HEK293T (cell line): ENCODE measurements at regions not wholly inside any gene's neighbourhood (a gene's known extent, or its start where the extent isn't known, plus 50 kb on each side); places are given as distances from the start of the nearest gene placed in this dataset.

ENCODE experiments used
- CTCF ChIA-PET: fragments of 350-600 bp; formaldehyde crosslinking; extraction: SDS; loops from one replicate; lab custom pipeline; 2021; ENCODE audit warnings: antibody characterized with exemption, inconsistent platforms; lab: Yijun Ruan, JAX
- POLR2A ChIA-PET: fragments of 350-600 bp; formaldehyde crosslinking; extraction: SDS; loops from one replicate; lab custom pipeline; 2020; ENCODE audit warnings: antibody characterized with exemption, inconsistent platforms; lab: Yijun Ruan, JAX
- DNase-seq: peaks from one replicate; pipeline ENCODE4 v3.0.0; 2012; ENCODE audit warnings: mixed read lengths; ENCODE audit errors: extremely low spot score
- ARNT ChIP-seq: fragments of 450-650 bp; IDR thresholded peaks from 2 replicates; pipeline ENCODE4 v1.6.1; 2017; ENCODE audit warnings: mild to moderate bottlenecking
- BHLHE40 ChIP-seq: fragments of 450-650 bp; IDR thresholded peaks from 2 replicates; pipeline ENCODE4 v1.6.1; 2016; ENCODE audit warnings: mild to moderate bottlenecking, moderate library complexity, borderline replicate concordance
- CTBP1 ChIP-seq: fragments of 450-650 bp; IDR thresholded peaks from 2 replicates; pipeline ENCODE4 v1.6.1; 2016; ENCODE audit warnings: borderline replicate concordance
- ELF4 ChIP-seq: fragments of 450-650 bp; IDR thresholded peaks from 2 replicates; pipeline ENCODE4 v1.6.1; 2017; ENCODE audit warnings: antibody characterized with exemption
- FOXA1 ChIP-seq: fragments of 450-650 bp; IDR thresholded peaks from 2 replicates; pipeline ENCODE4 v1.6.1; 2016; ENCODE audit warnings: mild to moderate bottlenecking
- FOXK2 ChIP-seq: fragments of 450-650 bp; IDR thresholded peaks from 2 replicates; pipeline ENCODE4 v1.6.1; 2016; ENCODE audit warnings: mild to moderate bottlenecking
- FOXM1 ChIP-seq: fragments of 450-650 bp; IDR thresholded peaks from 2 replicates; pipeline ENCODE4 v1.6.1; 2017; ENCODE audit warnings: mild to moderate bottlenecking, borderline replicate concordance
- HDGF ChIP-seq: fragments of 450-650 bp; IDR thresholded peaks from 2 replicates; pipeline ENCODE4 v1.6.1; 2017; ENCODE audit warnings: antibody characterized with exemption, borderline replicate concordance
- L3MBTL2 ChIP-seq: fragments of 450-650 bp; conservative IDR thresholded peaks from 2 replicates; pipeline ENCODE4 v1.6.1; 2016; ENCODE audit warnings: mild to moderate bottlenecking
- LEF1 ChIP-seq: fragments of 450-650 bp; IDR thresholded peaks from 2 replicates; pipeline ENCODE4 v1.6.1; 2017; ENCODE audit warnings: mild to moderate bottlenecking, borderline replicate concordance
- NFRKB ChIP-seq: fragments of 450-650 bp; IDR thresholded peaks from 2 replicates; pipeline ENCODE4 v1.6.1; 2016; ENCODE audit warnings: mild to moderate bottlenecking, moderate library complexity
- SP1 ChIP-seq: fragments of 450-650 bp; IDR thresholded peaks from 2 replicates; pipeline ENCODE4 v1.6.1; 2017
- SUZ12 ChIP-seq: fragments of 450-650 bp; IDR thresholded peaks from 2 replicates; pipeline ENCODE4 v1.6.1; 2016; ENCODE audit warnings: mild to moderate bottlenecking
- TARDBP ChIP-seq: fragments of 450-650 bp; IDR thresholded peaks from 2 replicates; pipeline ENCODE4 v1.6.1; 2016
- ZNF384 ChIP-seq: fragments of 450-650 bp; IDR thresholded peaks from 2 replicates; pipeline ENCODE4 v1.6.1; 2016
- TF ChIP-seq, protein P1 (sequence below): fragments of 450-650 bp; IDR thresholded peaks from 2 replicates; pipeline ENCODE4 v1.6.1; 2016

DNA sequence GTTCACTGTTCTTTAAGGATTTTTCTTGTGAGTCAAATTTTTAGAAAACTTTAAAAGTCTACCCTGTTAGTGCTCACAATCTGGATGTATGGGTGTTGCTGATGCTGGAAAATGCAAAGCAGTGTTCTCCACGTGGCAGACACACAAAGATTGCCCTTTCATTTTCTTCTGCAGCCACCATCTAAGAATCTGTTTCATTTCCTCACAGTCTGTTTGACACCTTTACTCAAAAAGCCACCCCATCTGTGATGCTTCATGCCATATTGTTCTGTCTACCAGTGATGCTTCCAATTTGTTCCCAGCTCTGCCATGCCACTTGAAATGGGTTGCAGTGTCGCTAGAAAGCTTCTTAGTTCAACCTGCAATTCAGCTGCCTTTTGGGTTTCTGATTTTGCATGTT is 464.2 kb upstream of the UBE2E3 start:
- no peak for DNase-seq
- POLR2A ChIA-PET = no interaction called here
- CTCF ChIA-PET = no interaction called here
- TF ChIP-seq FOXK2 (no peak), TARDBP (no peak), ZNF384 (no peak), SUZ12 (no peak), CTBP1 (no peak), SP1 (no peak), NFRKB (no peak), FOXM1 (no peak)
- TF ChIP-seq, protein P1, sequence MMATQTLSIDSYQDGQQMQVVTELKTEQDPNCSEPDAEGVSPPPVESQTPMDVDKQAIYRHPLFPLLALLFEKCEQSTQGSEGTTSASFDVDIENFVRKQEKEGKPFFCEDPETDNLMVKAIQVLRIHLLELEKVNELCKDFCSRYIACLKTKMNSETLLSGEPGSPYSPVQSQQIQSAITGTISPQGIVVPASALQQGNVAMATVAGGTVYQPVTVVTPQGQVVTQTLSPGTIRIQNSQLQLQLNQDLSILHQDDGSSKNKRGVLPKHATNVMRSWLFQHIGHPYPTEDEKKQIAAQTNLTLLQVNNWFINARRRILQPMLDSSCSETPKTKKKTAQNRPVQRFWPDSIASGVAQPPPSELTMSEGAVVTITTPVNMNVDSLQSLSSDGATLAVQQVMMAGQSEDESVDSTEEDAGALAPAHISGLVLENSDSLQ = no peak

DNA sequence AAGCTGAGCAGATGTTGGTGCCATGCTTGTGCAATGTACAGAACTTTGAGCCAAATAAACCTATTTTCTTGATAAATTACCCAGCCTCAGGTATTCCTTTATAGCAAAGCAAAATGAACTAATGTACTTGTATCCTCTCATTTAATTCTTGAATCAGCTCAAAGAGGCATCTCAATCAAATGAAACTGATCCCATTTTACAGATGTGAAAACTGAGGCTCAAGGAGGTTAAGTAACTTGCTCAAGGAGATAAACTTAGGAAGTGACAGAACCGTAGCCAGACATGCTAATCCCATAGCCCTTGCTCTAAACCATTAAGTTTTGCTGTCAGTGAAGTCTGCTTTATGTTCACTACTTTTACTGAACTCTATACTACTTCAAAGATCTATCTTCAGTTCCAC is 467.0 kb upstream of the UBE2E3 start:
- no peak for TF ChIP-seq SUZ12
- no peak for TF ChIP-seq NFRKB
- no peak for TF ChIP-seq ELF4
- TF ChIP-seq LEF1 = no peak
- no peak for TF ChIP-seq HDGF
- no peak for TF ChIP-seq FOXM1
- TF ChIP-seq, protein P1 = no peak
- no peak for DNase-seq
- ChIA-PET CTCF (no interaction called here), POLR2A (no interaction called here)

DNA sequence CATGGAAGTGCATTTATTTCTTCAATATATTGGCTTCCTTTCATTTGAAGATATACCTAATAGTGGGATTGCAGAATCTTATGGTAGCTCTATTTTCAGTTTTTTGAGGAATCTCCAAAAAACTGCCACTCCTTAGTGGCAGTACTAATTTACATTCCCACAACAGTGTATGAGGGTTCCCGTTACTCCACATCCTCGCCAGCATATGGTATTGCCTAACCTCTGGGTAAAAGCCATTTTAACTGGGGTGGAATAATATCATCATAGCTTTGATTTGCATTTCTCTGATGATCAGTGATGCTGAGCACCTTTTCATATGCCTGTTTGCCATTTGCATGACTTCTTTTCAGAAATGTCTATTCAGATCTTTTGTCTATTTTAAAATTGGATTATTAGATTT is 471.9 kb upstream of the UBE2E3 start:
- no peak for DNase-seq
- POLR2A ChIA-PET = no interaction called here
- no peak for TF ChIP-seq ZNF384
- no peak for TF ChIP-seq FOXK2
- no peak for TF ChIP-seq FOXA1
- no peak for TF ChIP-seq BHLHE40
- TF ChIP-seq HDGF = no peak
- TF ChIP-seq SUZ12 = no peak
- no peak for TF ChIP-seq NFRKB
- TF ChIP-seq LEF1 = no peak
- TF ChIP-seq ARNT = no peak
- TF ChIP-seq, protein P1 = no peak
- no peak for TF ChIP-seq FOXM1
- no peak for TF ChIP-seq ELF4
- no peak for TF ChIP-seq L3MBTL2
- CTCF ChIA-PET = no interaction called here

DNA sequence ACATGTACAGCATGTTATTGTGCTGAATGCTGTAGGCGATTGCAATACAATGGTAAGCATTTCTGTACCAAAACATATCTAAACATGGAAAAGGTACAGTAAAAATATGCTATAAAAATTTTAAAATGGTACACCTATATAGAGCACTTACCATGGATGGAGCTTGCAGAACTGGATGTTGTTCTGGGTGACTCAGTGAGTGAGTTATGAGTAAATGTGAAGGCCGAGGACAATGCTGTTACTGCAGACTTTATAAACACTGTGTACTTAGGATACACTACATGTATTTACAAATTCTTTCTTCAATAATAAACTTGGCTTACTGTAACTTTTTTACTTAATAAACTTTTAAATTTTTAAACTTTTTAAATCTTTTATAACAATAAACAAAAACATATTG is 473.4 kb upstream of the UBE2E3 start:
- no peak for DNase-seq
- CTCF ChIA-PET = interaction anchor here (0.6 kb wide), 1 partner anchor 286 kb away, joined by 3 read pairs; no protein-coding TSS in a partner anchor
- POLR2A ChIA-PET = no interaction called here

DNA sequence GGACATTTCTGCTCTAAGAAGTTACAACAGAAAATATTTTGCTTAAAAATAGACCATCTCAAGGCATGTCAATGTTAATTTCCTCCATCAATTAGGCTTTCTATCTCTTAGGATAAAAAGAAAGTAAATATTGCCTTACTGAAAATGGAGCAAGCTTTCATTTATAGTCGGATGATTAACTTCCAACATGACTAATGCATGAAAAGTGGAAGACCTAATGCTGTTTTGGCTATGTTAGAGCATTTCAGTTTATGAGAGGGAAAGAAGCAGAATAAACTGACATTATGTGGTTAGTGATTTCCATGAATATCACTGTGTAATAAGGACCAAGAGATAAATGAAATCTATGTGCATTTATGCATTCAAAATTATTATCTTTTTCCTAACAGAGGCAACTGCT is 475.2 kb upstream of the UBE2E3 start:
- CTCF ChIA-PET = no interaction called here
- no peak for DNase-seq
- TF ChIP-seq LEF1 = no peak
- no peak for TF ChIP-seq FOXK2
- TF ChIP-seq FOXM1 = no peak
- TF ChIP-seq, protein P1 = no peak
- TF ChIP-seq BHLHE40 = no peak
- no peak for TF ChIP-seq NFRKB
- TF ChIP-seq SUZ12 = no peak
- no peak for TF ChIP-seq TARDBP
- TF ChIP-seq HDGF = no peak
- no peak for TF ChIP-seq CTBP1
- no peak for TF ChIP-seq ARNT
- TF ChIP-seq FOXA1 = no peak
- no peak for TF ChIP-seq ZNF384
- POLR2A ChIA-PET = no interaction called here

More for the DNA sequence above, 473.4 kb upstream of the UBE2E3 start:
- TF ChIP-seq ARNT = no peak
- no peak for TF ChIP-seq CTBP1
- TF ChIP-seq TARDBP = no peak
- TF ChIP-seq FOXK2 = no peak
- TF ChIP-seq ZNF384 = no peak
- TF ChIP-seq L3MBTL2 = no peak
- TF ChIP-seq BHLHE40 = no peak
- TF ChIP-seq FOXA1 = no peak
- no peak for TF ChIP-seq FOXM1
- no peak for TF ChIP-seq HDGF
- no peak for TF ChIP-seq LEF1
- TF ChIP-seq SP1 = no peak
- no peak for TF ChIP-seq NFRKB
- no peak for TF ChIP-seq ELF4
- no peak for TF ChIP-seq SUZ12
- TF ChIP-seq, protein P1 = no peak
